ENCODE measurements at regions not wholly inside any gene's neighbourhood (a gene's known extent, or its start where the extent isn't known, plus 50 kb on each side); places are given as distances from the start of the nearest gene placed in this dataset.

DNA sequence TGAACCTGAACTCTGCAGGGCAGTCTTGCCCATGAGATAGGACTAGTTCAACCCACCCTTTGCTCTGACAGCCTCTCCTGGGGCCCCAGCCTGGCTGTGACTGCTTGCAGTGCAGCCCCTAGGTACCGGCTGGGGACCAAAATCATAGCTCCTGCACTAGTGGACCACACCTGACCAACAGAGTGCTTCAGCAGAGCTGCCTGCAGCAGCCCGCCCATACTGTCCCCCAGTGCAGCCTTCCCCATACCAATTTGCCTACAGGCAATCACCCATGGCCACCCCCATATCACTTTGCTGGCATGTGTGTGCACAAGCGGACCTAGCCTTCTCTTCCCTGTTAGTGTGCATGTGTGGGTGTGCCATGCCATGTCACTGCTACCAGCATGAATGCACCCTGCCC is 347.6 kb upstream of the MPDZ start:
- TF ChIP-seq, protein P1, sequence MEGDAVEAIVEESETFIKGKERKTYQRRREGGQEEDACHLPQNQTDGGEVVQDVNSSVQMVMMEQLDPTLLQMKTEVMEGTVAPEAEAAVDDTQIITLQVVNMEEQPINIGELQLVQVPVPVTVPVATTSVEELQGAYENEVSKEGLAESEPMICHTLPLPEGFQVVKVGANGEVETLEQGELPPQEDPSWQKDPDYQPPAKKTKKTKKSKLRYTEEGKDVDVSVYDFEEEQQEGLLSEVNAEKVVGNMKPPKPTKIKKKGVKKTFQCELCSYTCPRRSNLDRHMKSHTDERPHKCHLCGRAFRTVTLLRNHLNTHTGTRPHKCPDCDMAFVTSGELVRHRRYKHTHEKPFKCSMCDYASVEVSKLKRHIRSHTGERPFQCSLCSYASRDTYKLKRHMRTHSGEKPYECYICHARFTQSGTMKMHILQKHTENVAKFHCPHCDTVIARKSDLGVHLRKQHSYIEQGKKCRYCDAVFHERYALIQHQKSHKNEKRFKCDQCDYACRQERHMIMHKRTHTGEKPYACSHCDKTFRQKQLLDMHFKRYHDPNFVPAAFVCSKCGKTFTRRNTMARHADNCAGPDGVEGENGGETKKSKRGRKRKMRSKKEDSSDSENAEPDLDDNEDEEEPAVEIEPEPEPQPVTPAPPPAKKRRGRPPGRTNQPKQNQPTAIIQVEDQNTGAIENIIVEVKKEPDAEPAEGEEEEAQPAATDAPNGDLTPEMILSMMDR (IDR thresholded peaks at IDR 0.05; ENCODE audit: low read depth, low read length): no peak

DNA sequence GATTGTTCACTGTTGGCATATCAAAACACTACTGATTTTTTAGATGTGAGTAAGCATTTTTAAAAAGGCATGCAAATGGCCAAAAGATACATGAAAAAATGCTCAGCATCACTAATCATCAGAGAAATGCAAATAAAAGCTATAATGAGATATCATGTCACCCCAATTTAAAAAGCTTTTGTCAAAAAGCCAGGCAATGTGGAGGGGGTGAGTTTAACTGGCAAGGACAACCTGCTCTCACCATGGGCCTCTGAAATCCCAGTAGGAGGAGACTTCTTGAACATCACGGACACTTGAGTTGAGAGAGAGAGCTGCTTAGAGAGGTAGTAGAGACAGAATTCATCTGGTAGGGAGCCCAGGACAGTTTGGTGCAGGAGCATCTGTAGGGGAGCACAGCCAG is 347.1 kb upstream of the MPDZ start:
- TF ChIP-seq, protein P1 (IDR thresholded peaks at IDR 0.05; ENCODE audit: low read depth, low read length): no peak
- no peak for DNase-seq (ENCODE audit: extremely low read depth, low read depth)

More for the DNA sequence above, 347.6 kb upstream of the MPDZ start:
- DNase-seq (ENCODE audit: extremely low read depth, low read depth): no peak

DNA sequence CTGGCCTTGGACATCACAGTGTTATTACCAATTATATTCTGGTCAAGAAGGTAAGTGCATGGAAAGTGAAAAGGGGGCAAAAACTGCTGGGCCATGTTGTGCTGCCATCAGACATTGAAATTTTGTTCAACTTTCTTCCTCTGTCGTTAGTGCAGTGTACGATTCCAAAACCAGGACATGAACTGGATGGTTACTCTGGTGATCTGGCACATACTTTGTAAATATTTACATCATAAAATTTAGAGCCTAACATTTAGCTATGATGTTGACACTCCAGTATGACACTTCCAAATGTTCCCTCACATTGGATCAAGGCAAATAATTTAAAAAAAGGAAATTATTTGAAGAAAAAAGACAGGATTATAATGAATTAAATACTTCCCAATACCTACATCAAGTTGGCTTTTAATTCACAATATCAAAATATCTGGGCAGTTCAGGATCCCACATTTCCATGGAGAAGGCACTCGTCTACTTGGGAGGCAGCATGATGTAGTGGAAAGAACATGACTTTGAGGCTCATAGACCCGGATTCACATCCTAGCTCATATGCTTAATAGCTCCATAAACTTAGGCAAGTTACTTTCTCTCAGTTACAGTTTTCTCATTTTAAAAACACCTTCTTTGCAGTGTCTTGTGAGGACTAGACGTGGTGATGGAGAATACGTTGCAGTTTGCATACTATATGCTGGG is 342.5 kb upstream of the MPDZ start:
- no peak for DNase-seq (ENCODE audit: extremely low read depth, low read depth)
- TF ChIP-seq, protein P1 (IDR thresholded peaks at IDR 0.05; ENCODE audit: low read depth, low read length): no peak

DNA sequence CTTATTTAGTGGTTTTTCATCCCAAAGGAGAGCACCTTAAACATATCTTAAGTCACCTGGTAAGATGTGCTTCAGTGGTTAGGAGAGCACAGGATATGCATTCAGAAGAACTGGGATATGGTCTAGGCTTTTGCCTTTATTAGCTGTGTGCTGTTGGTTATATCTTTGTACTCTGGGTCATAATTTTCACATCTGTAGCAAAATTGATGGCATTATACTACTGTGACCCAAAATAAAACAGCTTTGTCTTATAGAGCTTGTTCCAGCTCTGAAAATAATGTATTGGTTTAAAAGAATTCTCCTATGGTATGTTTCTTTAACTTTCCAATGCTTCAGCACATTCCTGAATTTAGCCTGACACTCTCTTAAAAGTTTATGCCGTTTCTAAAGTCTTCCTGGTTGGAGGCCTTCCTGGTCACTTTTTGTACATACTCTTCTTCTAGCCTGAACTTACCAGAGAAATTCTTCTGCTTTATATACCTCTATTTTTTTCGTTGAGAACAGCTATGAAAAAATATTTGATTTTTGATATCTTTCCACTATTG is 337.1 kb upstream of the MPDZ start:
- no peak for DNase-seq (ENCODE audit: extremely low read depth, low read depth)
- TF ChIP-seq, protein P1 (IDR thresholded peaks at IDR 0.05; ENCODE audit: low read depth, low read length): no peak

DNA sequence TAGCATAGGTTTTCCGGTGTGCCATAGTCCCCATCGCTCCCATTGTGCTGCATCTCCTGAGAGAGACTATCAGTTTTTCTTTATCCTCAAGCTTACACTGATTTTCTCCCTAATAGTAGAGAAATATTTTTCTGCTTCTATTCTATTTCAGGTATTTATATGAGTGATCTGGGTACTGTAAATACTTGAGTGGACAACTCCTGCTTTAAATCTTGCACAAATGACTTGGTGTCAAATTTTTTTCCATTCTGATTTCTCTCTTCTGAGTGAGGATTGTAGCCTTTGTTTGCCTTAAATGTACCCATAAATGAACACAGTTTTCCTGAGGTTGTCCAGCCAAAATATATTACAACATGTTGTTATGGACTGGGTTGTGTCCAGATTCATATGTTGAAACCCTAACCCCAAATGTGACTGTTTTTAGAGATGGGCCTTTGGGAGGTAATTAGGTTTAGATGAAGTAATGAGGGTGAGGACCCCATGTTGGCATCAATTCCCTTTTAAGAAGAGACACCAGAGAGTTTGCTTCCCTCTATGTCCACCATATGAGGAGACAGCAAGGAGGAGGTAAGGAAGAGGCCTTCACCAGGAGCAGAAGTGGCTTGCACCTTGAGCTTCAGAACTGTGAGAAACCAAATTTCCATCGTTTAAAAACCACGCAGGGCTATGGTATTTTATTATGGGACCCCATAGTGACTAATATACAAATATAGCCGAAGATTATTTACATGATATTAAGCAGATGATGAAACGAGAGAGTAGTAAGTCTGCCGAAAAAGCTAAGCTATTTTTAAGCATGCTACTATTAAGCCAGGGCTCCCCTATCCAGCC is 336.4 kb upstream of the MPDZ start:
- TF ChIP-seq, protein P1 (IDR thresholded peaks at IDR 0.05; ENCODE audit: low read depth, low read length): no peak
- no peak for DNase-seq (ENCODE audit: extremely low read depth, low read depth)

DNA sequence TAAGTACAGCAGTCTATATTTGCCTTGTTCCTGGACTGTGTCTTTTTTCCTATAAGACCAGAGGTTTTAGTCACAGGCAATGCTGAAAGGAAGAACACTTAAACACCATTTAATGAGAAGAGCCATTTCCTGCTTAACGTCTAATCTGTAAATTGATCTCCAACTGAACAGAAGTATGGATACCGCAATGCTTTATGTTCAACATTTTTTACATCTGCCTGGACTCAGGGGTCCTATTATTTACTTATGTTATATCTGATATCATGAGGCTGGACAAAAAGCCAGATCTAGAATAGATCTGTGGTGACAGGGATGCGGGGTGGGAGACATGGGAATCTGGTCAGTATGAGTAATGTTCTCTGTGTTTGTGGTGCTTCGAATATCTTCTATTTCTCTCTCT is 334.6 kb upstream of the MPDZ start:
- TF ChIP-seq, protein P1 (IDR thresholded peaks at IDR 0.05; ENCODE audit: low read depth, low read length): no peak
- DNase-seq (ENCODE audit: extremely low read depth, low read depth): no peak

DNA sequence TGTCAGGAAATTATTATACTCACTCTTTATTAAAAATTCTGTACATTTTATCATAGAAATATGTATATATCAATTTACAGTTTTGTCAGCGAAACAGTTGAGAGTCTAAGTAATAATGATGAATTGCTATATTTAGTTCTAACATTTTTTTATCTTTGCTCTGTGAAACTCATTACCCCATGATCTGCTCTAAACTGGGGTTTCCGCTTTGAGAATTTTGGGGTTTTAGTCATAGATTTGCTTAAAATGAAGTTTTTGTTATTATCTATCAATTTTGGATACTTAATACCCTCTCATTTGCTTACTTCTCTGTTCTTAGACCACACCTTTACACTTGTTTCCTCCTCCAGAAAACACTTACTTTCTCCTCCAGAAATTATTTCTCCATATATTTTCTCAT is 333.8 kb upstream of the MPDZ start:
- TF ChIP-seq, protein P1 (IDR thresholded peaks at IDR 0.05; ENCODE audit: low read depth, low read length): no peak
- DNase-seq (ENCODE audit: extremely low read depth, low read depth): no peak

Measured in AG09319 (cell line).